ENCODE measurements at regions not wholly inside any gene's neighbourhood (a gene's known extent, or its start where the extent isn't known, plus 50 kb on each side); places are given as distances from the start of the nearest gene placed in this dataset.
A peak's percentile ranks its signal among the peaks of the same experiment; 100 is the strongest.
"Not testable (repeated sequence)": the region's sequence is repeated elsewhere in the genome, so short reads cannot be mapped to it uniquely, and the experiment has no call there.

GRCh38 chr2:17065536-17065935 is 399.9 kb upstream of the CYRIA start:
- DNase-seq: no peak

GRCh38 chr2:17061028-17061427 is 395.4 kb upstream of the CYRIA start:
- DNase-seq: no peak

- DNase-seq: no peak
Measured at GRCh38 chr2:17059458-17059857, 393.8 kb upstream of the CYRIA start.

- no peak for DNase-seq
Measured at GRCh38 chr2:17058772-17059402, 393.3 kb upstream of the CYRIA start.

- no peak for DNase-seq
Measured at GRCh38 chr2:17057109-17058017, 391.7 kb upstream of the CYRIA start.

GRCh38 chr2:17056236-17056635 is 390.6 kb upstream of the CYRIA start:
- DNase-seq: no peak

- DNase-seq: no peak
Measured at GRCh38 chr2:17052001-17052400, 386.4 kb upstream of the CYRIA start.

GRCh38 chr2:17051538-17051937 is 385.9 kb upstream of the CYRIA start:
- DNase-seq: no peak

GRCh38 chr2:17043173-17043572 is 377.5 kb upstream of the CYRIA start:
- DNase-seq: no peak

GRCh38 chr2:17036361-17036760 is 370.7 kb upstream of the CYRIA start:
- no peak for DNase-seq

GRCh38 chr2:17035010-17035409 is 369.4 kb upstream of the CYRIA start:
- DNase-seq: no peak

GRCh38 chr2:17030047-17030446 is 364.4 kb upstream of the CYRIA start:
- DNase-seq: no peak

GRCh38 chr2:17012297-17012696 is 346.7 kb upstream of the CYRIA start:
- no peak for DNase-seq

- DNase-seq: no peak
Measured at GRCh38 chr2:17010104-17010503, 344.5 kb upstream of the CYRIA start.

- DNase-seq: no peak
Measured at GRCh38 chr2:17000184-17000482, 334.5 kb upstream of the CYRIA start.

GRCh38 chr2:16999347-17000183 is 333.9 kb upstream of the CYRIA start:
- no peak for DNase-seq

GRCh38 chr2:16978301-16978700 is 312.7 kb upstream of the CYRIA start:
- DNase-seq: peak; percentile 27

GRCh38 chr2:16974688-16975087 is 309.1 kb upstream of the CYRIA start:
- DNase-seq: no peak

GRCh38 chr2:16973586-16974286 is 308.1 kb upstream of the CYRIA start:
- no peak for DNase-seq

GRCh38 chr2:16972276-16972675 is 306.6 kb upstream of the CYRIA start:
- no peak for DNase-seq

GRCh38 chr2:16971722-16972234 is 306.1 kb upstream of the CYRIA start:
- DNase-seq: no peak

GRCh38 chr2:16970948-16971347 is 305.3 kb upstream of the CYRIA start:
- not testable (repeated sequence) for DNase-seq

Data from right kidney (tissue), 1 donor.